Nephron progenitor cell (in vitro differentiated cells): ENCODE measurements at regions not wholly inside any gene's neighbourhood (a gene's known extent, or its start where the extent isn't known, plus 50 kb on each side); places are given as distances from the start of the nearest gene placed in this dataset.
"Not testable (repeated sequence)": the region's sequence is repeated elsewhere in the genome, so short reads cannot be mapped to it uniquely, and the experiment has no call there.

Experiments
- DNase-seq: peaks from one replicate; pipeline ENCODE4 v3.0.0; 2021
- H3K27ac Mint-ChIP-seq: 2 replicates; pipeline ENCODE4 v1.8.0; 2021; ENCODE audit warnings: mild to moderate bottlenecking, moderate library complexity, mixed read lengths
- H3K27me3 Mint-ChIP-seq: 2 replicates; pipeline ENCODE4 v1.8.0; 2021; ENCODE audit warnings: mild to moderate bottlenecking, low read depth, mixed read lengths; ENCODE audit not compliant: poor library complexity
- H3K36me3 Mint-ChIP-seq: 2 replicates; pipeline ENCODE4 v1.8.0; 2021; ENCODE audit warnings: low read depth, mixed read lengths
- H3K4me1 Mint-ChIP-seq: 2 replicates; pipeline ENCODE4 v1.8.0; 2021; ENCODE audit warnings: mixed read lengths
- H3K4me3 Mint-ChIP-seq: 2 replicates; pipeline ENCODE4 v1.8.0; 2021; ENCODE audit warnings: mild to moderate bottlenecking, moderate library complexity, mixed read lengths
- H3K9me3 Mint-ChIP-seq: 2 replicates; pipeline ENCODE4 v1.8.0; 2021; ENCODE audit warnings: mild to moderate bottlenecking, moderate library complexity, mixed read lengths
- TF ChIP-seq, protein P1 (sequence below): fragments of 200-600 bp; sonication (generic); IDR thresholded peaks from 2 replicates; pipeline ENCODE4 v1.5.0; 2021; ENCODE audit warnings: antibody characterized with exemption

DNA sequence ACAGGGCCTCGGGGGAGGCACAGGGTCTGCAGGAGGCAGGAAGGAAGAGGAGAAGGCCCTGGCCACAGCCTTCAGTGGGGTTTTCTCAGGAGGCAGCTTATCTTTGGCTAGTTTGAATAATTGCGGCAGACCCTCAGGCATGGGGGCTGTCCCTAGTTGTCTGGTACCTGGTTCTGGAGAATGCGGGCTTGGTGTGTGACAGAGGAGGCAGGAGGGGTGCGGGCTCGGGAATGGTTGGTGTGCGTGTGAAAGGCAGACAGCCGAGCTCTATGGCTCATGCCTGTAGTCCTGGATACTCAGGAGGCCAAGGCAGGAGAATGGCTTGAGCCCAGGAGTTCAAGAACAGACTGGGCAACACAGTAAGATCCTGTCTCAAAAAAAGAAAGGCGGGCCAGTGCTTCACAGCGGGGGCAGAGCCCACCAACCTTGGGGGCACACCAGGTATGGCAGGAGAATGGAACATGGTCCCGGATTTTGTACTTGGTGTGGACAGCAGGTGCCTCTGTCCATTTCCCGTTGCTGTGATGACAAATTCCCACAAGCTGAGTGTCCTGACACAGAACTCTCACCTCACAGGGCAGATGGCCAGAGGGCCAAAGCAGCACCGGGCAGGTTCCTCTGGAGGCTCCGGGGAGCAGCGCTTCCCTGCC lies 640.6 kb downstream of the TBC1D22A start:
- Mint-ChIP-seq H3K4me1 (no peaks in the 10 kb centered on the region), H3K9me3 (peaks cover 72% of the 10 kb centered on the region), H3K27me3 (peaks cover 5% of the 10 kb centered on the region), H3K4me3 (no peak overlapping the region), H3K36me3 (no peaks in the 10 kb centered on the region), H3K27ac (no peak overlapping the region)
- no peak for DNase-seq
- TF ChIP-seq, protein P1, sequence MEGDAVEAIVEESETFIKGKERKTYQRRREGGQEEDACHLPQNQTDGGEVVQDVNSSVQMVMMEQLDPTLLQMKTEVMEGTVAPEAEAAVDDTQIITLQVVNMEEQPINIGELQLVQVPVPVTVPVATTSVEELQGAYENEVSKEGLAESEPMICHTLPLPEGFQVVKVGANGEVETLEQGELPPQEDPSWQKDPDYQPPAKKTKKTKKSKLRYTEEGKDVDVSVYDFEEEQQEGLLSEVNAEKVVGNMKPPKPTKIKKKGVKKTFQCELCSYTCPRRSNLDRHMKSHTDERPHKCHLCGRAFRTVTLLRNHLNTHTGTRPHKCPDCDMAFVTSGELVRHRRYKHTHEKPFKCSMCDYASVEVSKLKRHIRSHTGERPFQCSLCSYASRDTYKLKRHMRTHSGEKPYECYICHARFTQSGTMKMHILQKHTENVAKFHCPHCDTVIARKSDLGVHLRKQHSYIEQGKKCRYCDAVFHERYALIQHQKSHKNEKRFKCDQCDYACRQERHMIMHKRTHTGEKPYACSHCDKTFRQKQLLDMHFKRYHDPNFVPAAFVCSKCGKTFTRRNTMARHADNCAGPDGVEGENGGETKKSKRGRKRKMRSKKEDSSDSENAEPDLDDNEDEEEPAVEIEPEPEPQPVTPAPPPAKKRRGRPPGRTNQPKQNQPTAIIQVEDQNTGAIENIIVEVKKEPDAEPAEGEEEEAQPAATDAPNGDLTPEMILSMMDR, result no peak

DNA sequence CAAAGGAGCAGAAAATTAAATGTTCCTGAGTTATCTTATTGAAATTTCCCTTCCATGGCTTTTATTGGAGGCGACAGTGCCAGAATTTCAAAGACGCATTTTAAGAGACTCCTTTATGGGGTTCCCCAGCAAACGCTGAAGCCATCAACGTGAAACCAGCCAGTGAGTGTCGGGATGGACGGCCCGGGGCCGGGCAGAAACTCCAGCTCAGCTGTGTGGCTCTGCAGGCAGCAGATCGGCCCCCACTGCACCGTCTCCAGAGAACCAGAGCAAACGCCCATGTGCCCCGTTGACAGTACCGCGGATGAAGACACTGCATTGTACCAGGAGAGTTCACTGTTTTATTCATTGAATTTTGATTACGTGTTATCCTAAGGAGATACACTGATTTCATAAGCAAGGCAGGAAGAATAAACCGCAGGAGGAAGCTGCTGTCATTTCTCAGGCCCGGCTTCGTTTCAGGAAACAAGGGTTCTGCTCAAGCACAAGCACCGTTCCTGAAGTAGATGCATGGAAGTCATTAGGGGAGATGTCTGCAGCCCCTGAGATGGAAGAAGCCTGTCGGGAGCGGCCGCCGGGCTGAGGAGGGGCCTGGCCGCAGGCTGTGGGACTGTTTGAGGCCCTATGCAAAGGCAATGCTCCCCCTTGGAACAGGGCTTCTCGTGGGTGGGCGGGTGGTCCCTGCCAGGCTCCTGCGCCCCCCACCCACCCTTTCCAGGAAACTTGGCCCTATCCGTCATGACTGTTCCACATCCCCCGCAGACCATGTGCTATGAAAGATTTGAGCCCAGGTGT lies 639.7 kb downstream of the TBC1D22A start:
- Mint-ChIP-seq H3K27ac (no peak overlapping the region), H3K27me3 (peaks cover 3% of the 10 kb centered on the region), H3K4me3 (no peak overlapping the region), H3K4me1 (no peaks in the 10 kb centered on the region), H3K9me3 (peaks cover 64% of the 10 kb centered on the region), H3K36me3 (no peaks in the 10 kb centered on the region)
- TF ChIP-seq, protein P1, result no peak
- DNase-seq, result no peak

DNA sequence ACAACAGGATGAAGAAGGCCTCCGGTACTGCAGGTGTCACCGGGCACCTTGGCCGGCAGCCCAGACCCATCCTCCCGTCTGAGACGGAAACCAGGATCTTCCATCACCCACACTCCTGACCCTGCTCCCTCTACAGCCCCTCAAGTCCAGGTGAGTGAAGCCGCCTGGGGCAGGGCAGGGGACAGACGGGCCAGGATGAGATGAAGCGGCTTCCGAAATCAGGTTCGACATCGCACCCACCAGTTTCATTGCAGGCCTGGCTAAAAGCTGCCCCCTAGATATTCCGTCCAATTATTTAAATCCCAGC lies 639.1 kb downstream of the TBC1D22A start:
- no peak overlapping the region for H3K4me3 Mint-ChIP-seq
- peaks cover 58% of the 10 kb centered on the region for H3K9me3 Mint-ChIP-seq
- TF ChIP-seq, protein P1, result no peak
- H3K36me3 Mint-ChIP-seq, result no peaks in the 10 kb centered on the region
- no peak for DNase-seq
- H3K4me1 Mint-ChIP-seq, result no peaks in the 10 kb centered on the region
- no peak overlapping the region for H3K27ac Mint-ChIP-seq
- H3K27me3 Mint-ChIP-seq, result peaks cover 8% of the 10 kb centered on the region

DNA sequence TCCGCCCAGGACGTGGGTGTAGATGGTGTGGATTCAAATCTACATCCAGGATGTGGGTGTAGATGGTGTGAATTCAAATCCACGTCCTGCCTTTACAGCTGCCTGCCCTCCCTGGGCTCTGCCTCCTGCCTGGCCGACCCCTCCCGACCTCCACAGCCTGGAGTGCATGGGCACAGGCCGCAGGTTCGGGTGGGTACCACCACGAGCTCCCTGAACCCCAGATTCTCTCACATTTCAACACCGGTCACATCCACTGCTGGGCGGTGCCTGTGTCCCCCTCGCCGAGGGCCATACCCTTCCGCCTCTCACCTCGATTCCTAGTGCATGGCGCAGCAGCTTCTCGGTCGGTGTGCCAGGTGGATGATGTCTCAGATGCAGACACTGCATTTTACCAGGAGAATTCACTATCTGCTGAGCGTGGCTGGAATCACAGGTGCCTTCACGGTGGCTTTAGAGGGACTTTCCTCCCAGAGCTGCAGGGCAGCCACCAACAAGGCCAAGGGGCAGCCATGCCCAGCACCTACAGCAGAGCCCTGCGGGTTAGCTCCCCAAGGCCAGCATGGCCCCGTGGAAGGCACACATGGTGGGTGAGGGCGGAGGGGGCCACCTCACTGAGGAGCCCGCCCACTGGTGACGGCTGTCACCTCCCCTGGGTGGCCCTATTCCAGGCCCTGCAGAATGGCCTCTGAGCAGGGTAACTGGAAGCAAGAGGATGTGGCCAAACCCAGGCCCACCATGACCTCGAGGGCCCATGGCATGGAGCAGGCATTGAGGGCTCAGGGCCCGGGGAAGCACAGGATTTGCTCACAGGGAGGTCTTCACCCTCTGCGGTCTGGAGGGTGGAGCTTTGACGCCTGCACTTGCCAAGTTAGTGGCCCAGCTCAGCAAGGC lies 638.5 kb downstream of the TBC1D22A start:
- Mint-ChIP-seq H3K36me3 (no peaks in the 10 kb centered on the region), H3K4me1 (no peaks in the 10 kb centered on the region), H3K27ac (no peak overlapping the region), H3K27me3 (peaks cover 8% of the 10 kb centered on the region), H3K4me3 (no peak overlapping the region), H3K9me3 (peaks cover 52% of the 10 kb centered on the region)
- TF ChIP-seq, protein P1, result no peak
- DNase-seq, result no peak

DNA sequence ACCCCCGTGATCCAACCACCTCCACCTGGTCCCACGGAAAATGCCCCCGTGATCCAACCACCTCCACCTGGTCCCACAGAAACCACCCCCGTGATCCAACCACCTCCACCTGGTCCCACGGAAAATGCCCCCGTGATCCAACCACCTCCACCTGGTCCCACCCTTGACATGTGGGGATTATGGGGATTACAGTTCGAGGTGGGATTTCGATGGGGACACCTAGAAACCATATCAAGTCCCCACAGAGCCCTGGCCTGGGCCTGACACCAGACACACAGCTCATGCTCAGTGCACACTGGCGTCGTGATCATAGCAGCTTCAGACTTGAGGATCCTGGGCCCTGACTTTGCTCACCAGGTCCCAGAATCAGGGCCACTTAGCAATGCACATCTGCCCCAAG lies 637.7 kb downstream of the TBC1D22A start:
- not testable (repeated sequence) for H3K27me3 Mint-ChIP-seq, DNase-seq, H3K36me3 Mint-ChIP-seq, H3K4me1 Mint-ChIP-seq, H3K27ac Mint-ChIP-seq, H3K4me3 Mint-ChIP-seq
- peaks cover 45% of the 10 kb centered on the region for H3K9me3 Mint-ChIP-seq
